GM10248 (cell line): ENCODE measurements at regions not wholly inside any gene's neighbourhood (a gene's known extent, or its start where the extent isn't known, plus 50 kb on each side); places are given as distances from the start of the nearest gene placed in this dataset.

ENCODE experiments used
- CTCF ChIA-PET: fragments of 300-600 bp; sonication (Branson Sonifier 250); formaldehyde crosslinking; extraction: SDS; loops from one replicate; lab custom pipeline; 2021; ENCODE audit warnings: antibody characterized with exemption; lab: Yijun Ruan, JAX
- POLR2A ChIA-PET: fragments of 350-650 bp; sonication (Branson Sonifier 250); formaldehyde crosslinking; extraction: SDS; loops from one replicate; lab custom pipeline; 2020; ENCODE audit warnings: antibody characterized with exemption; lab: Yijun Ruan, JAX
- DNase-seq: peaks from one replicate; pipeline ENCODE4 v3.0.0; 2012; ENCODE audit errors: extremely low spot score
- TF ChIP-seq, protein P1 (sequence below): IDR thresholded peaks from 2 replicates; pipeline ENCODE4 v1.5.1; 2012; ENCODE audit warnings: mild to moderate bottlenecking, low read depth; ENCODE audit errors: extremely low read depth, missing control alignments, control extremely low read depth

DNA sequence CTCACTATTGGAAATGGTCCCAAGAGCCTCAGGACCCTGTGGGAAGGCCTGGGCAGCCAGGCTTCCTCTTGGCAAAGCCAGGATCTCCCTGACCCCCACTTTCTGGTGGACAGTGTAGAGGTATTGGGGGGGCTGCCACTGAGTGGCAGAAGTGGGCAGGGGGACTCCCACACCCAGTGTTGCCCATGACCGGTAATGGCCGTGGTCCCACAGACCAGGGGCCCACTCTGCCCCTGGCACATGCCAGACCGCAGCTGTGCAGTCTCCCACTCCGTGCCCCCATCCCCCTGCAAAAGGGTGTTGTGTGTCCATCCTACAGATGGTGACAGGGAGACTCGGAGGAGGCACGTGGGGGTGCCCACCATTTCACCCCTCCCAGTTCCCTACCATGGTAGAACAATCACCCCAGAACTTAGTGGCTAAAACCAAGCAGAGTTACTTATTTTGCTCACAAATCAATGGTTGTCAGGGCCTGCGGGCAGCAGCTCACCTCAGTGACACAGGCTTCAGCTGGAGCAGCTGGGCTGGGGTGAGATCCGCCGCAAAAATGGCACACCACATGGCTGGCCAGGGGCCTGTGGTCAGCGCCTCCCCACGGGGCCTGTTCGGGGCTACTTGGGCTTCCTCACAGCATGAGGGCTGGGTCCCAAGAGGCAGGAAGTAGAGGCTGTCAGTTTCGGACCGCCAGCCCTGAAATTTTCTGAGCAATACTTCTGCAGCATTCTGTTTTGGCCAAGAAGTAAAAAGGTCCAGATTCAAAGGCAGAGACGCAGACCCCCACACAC is 59.0 kb upstream of the ZNF469 start:
- TF ChIP-seq, protein P1, sequence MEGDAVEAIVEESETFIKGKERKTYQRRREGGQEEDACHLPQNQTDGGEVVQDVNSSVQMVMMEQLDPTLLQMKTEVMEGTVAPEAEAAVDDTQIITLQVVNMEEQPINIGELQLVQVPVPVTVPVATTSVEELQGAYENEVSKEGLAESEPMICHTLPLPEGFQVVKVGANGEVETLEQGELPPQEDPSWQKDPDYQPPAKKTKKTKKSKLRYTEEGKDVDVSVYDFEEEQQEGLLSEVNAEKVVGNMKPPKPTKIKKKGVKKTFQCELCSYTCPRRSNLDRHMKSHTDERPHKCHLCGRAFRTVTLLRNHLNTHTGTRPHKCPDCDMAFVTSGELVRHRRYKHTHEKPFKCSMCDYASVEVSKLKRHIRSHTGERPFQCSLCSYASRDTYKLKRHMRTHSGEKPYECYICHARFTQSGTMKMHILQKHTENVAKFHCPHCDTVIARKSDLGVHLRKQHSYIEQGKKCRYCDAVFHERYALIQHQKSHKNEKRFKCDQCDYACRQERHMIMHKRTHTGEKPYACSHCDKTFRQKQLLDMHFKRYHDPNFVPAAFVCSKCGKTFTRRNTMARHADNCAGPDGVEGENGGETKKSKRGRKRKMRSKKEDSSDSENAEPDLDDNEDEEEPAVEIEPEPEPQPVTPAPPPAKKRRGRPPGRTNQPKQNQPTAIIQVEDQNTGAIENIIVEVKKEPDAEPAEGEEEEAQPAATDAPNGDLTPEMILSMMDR, result no peak

DNA sequence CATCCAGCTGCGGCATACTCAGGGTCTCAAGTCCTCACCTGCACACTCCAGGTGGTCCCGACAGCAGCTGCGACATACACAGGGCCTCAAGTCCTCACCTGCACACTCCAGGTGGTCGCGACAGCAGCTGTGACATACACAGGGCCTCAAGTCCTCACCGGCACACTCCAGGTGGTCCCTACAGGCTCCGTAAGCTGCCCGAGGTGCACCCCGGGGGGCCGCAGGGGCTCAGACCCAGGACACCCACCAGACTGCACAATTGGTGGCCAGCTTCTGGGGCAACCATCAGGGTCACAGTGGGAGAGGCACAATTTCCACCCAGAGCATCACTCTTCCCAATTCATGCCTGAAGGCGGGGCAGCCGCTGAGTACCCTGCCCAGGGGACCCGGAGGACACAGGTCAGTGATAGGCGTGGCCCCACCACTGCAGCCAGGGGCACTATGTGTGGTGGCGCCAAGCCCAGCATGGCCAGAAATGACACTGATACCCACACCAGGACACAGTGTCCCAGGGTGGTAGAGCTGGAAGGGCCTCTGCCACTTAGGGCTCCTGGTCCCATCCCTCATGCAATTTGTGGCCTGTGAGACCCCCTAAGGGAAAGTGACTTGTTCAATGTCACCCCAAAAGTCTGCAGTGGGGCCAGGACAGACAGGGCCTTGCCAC is 57.5 kb upstream of the ZNF469 start:
- ChIA-PET CTCF (interaction anchor here (1.3 kb wide), 1 partner anchor 13 kb away, joined by 3 read pairs; no protein-coding TSS in a partner anchor), POLR2A (no interaction called here)
- DNase-seq, result no peak
- TF ChIP-seq, protein P1, result no peak

More for the DNA sequence above, 59.0 kb upstream of the ZNF469 start:
- POLR2A ChIA-PET, result no interaction called here
- CTCF ChIA-PET, result interaction anchor here (1.3 kb wide), 1 partner anchor 14 kb away, joined by 3 read pairs; no protein-coding TSS in a partner anchor
- no peak for DNase-seq

DNA sequence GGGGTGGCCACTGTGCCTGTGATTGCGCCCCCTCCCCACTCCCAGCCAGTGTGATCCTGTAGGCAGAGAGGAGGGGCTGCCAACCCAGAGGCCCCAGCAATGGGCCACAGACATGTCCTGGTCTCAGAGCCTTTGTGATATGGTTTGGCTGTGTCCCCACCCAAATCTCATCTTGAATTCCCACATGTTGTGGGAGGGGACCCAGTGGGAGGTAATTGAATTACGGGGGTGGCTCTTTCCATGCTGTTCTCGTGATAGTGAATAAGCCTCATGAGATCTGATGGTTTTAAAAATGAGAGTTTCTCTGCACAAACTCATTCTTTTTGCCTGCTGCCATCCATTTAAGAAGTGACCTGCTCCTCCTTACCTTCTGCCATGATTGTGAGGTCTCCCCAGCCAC is 56.8 kb upstream of the ZNF469 start:
- CTCF ChIA-PET, result no interaction called here
- POLR2A ChIA-PET, result no interaction called here
- TF ChIP-seq, protein P1, result no peak
- DNase-seq, result no peak

DNA sequence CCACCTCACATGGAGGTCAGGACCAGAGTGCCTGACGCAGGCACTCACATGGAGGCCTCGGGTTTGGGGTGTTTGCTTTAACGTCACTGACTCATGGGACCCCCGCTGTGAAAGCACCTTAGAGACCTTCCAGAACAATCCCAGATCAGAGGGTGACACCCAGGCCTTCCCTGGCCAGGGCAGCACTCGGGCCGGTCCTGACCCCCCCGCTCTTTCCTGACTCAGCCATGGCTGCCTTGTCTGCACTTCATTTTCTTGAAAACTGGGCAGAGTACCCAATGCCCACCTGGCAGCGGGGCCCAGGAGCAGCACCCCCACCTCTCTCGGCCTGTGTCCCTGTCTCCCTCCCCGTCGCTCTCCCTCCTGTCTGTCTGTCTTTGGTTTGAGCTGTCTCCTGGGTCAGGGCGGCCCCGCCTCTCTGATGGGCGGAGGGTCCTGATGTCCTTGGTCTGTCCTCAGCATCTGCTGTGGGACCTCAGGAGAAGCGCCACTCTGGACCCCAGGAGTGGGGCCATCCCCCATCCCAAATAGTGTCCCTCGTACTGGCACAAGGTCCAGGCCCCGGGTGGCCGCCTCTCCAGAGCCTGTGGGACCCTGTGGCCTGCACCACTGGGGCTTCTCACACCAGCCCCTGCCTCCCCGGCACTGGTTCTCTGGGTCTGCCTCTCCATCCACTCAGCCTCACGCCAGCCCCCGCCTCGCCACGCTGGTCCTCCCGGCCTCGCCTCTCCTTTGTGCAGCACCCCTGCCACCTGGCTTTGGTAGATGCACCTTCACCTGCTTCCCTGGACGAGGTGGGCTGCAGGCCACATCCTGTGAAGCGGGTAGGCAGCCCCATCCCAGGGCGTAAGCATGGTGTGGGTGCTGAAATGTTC is 55.9 kb upstream of the ZNF469 start:
- TF ChIP-seq, protein P1, result no peak
- CTCF ChIA-PET, result no interaction called here
- no peak for DNase-seq
- POLR2A ChIA-PET, result no interaction called here

DNA sequence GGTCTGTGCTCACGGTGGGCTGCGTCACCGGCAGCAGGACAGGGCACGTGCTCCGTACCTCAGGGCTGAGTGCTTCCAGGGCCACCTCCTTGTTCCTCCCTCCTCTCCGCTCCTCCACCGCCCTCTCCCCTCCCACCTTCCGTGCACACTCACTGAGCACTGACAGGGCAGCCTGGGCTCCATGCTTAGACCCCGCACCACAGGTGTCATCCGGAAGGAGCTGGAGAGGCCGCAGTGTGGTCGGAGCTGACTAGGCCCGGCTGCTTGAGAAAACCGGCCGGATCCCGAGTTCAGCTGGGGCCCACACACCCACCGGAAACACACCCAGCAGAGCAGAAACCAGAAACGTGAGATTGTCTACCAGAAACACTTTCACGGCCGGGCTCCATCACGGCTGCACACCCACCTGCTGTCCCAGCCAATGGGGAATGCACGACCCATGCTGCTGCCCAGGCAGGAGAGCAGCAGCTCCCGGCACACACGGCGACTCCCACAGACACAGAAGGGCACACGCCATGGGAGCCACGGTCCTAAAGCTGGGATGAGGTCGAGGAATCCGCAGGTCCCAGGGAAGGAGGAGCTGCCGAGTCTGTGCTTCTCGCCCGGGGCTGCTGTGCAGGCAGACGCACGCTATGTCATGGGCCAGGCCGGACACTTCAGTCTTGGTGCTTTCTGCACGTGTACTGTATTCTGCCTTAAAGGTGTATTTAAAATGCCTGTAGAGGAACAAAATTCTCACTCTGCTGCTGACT is 55.0 kb upstream of the ZNF469 start:
- CTCF ChIA-PET, result no interaction called here
- POLR2A ChIA-PET, result no interaction called here

More for the DNA sequence above, 55.0 kb upstream of the ZNF469 start:
- TF ChIP-seq, protein P1, result no peak
- DNase-seq, result no peak
